ENCODE measurements at regions not wholly inside any gene's neighbourhood (a gene's known extent, or its start where the extent isn't known, plus 50 kb on each side); places are given as distances from the start of the nearest gene placed in this dataset.

DNA sequence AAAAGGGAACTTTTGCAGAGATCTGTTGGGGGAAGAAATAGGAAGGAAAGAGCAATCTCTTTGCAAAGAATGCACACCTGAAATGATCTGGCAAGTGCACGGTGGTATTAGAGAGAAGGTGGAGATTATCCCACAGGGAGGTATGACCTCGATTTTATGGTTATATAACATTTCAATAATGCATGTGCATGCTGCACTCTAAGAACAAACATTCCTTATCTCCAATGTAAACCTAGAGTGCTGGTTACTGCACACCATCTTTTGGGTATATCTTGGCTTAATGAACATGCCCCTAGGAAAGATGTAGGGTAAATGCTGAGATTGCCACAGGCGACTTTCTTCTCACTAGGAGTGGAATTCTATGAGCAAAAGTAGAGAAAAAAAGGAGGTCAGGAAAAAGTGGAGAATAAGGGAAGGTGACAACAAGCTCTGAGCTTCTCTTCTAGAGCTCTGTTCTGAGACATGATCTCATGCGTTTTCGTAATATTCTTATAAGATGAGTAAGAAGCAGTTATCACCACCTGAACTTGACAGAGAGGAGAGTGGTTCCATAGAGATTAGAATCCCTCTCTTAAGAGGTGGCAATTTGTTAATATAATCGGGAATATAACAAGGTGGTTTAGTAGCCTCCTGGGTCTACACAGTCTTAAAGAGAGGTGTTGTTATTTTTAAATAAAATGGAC lies 117.5 kb upstream of the TMC3 start:
- CTCF ChIA-PET, result interaction anchor here (1.2 to 2.0 kb wide), 2 partner anchors 10 to 617 kb away, joined by 3 to 5 read pairs; no protein-coding TSS in a partner anchor
- H3K36me3 Mint-ChIP-seq, result no peaks in the 10 kb centered on the region

DNA sequence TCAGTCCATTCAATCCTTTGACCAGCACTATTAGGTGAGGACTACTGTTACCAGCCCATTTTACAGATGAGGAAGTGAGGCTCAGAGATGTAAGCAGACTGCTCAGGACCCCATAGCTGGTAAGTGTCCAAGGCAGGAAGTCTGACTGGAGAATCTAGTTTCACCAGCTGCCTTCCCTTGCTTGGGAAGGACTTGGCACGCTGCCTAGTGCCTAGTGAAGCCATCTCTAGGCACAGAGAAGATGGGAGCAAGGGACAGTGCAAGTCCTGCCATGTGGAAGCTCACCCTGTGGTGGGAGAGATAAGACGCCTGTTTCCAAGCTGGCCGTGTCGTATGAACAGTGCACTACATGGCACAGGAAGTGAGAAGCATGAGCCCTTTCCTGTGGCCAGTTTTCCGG lies 111.8 kb upstream of the TMC3 start:
- H3K9me3 Mint-ChIP-seq (ENCODE audit: low read depth), result no peaks in the 10 kb centered on the region
- DNase-seq (no peak), ATAC-seq (no peak)
- no peak overlapping the region for H3K4me3 Mint-ChIP-seq
- CTCF ChIA-PET, result no interaction called here
- H3K27me3 Mint-ChIP-seq, result peaks cover 2% of the 10 kb centered on the region
- no peaks in the 10 kb centered on the region for H3K4me1 Mint-ChIP-seq
- no peaks in the 10 kb centered on the region for H3K36me3 Mint-ChIP-seq
- H3K27ac Mint-ChIP-seq, result no peak overlapping the region

More for the DNA sequence above, 117.5 kb upstream of the TMC3 start:
- DNase-seq (no peak), ATAC-seq (no peak)
- no peaks in the 10 kb centered on the region for H3K9me3 Mint-ChIP-seq (ENCODE audit: low read depth)
- H3K27ac Mint-ChIP-seq, result no peak overlapping the region
- H3K4me1 Mint-ChIP-seq, result no peaks in the 10 kb centered on the region
- no peak overlapping the region for H3K4me3 Mint-ChIP-seq
- peaks cover 6% of the 10 kb centered on the region for H3K27me3 Mint-ChIP-seq

DNA sequence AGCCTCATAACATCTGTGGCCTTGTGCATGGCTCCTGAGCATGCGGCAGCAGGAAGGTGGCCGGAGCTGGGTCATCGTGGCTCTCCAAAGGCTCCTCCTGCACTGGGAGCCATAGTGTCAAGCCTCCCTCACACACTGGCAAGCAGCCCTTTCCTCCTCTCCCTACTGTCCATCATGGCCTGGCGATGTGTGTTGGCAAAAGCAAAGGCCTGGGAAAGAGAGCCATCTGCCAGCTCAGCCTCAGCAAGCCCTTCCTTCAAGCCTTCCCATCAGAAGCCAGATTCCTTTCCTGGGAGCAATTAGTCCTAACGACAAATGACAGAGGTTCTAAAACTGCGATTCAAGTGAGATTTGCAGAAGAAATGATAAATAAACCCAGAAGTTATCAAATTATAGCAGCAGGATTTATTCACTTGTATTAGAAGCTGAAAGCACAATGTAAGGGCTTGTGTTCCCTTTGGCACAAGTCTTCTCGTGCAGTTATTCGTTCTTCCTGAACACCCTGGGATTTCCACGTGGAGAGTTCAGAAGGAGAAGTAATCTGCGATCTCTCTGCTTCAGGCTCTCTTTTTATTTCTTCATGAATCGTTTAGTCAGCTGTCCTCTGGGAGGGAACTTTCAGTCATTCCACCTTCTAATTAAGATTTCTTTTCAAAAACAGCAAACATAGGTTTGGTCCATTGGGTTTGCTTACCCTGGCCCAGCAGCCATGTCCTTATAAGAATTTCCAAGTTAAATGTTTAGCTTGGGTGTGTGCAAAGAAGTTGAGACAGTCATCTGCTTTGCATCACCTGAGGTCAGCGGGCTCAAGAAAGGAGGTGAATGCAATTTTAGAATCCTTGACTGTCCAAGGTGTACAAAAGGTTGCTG lies 110.3 kb upstream of the TMC3 start:
- Mint-ChIP-seq H3K9me3 (ENCODE audit: low read depth) (no peaks in the 10 kb centered on the region), H3K4me1 (no peaks in the 10 kb centered on the region), H3K4me3 (no peak overlapping the region), H3K27me3 (peaks cover 3% of the 10 kb centered on the region), H3K27ac (no peak overlapping the region), H3K36me3 (no peaks in the 10 kb centered on the region)
- CTCF ChIA-PET, result interaction anchor here (1.0 kb wide), 1 partner anchor 564 kb away, joined by 3 read pairs; no protein-coding TSS in a partner anchor
- DNase-seq (no peak), ATAC-seq (no peak)

DNA sequence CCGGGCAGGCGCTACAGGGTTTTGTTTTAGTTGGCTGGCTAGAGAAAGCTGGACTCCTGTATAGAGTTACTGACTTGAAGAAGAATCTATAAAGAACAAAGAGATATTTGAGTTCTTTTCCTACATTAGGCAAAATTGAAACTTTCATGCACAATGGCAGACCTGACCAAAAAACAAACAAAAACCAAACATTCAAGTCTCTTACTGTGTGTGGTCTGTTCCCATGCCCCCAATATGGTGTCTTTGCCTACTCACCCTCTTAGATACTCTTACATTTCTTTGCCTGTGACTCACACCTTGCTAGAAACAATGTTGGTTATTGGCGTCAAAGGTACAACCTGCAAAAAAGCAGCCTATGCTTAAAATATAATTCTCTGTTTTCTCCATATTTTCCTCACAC lies 109.5 kb upstream of the TMC3 start:
- Mint-ChIP-seq H3K4me3 (no peak overlapping the region), H3K27me3 (peaks cover 6% of the 10 kb centered on the region), H3K36me3 (no peaks in the 10 kb centered on the region), H3K9me3 (ENCODE audit: low read depth) (no peaks in the 10 kb centered on the region), H3K27ac (no peak overlapping the region), H3K4me1 (no peaks in the 10 kb centered on the region)
- CTCF ChIA-PET, result interaction anchor here (1.0 kb wide), 1 partner anchor 565 kb away, joined by 3 read pairs; no protein-coding TSS in a partner anchor
- no peak for ATAC-seq
- no peak for DNase-seq

DNA sequence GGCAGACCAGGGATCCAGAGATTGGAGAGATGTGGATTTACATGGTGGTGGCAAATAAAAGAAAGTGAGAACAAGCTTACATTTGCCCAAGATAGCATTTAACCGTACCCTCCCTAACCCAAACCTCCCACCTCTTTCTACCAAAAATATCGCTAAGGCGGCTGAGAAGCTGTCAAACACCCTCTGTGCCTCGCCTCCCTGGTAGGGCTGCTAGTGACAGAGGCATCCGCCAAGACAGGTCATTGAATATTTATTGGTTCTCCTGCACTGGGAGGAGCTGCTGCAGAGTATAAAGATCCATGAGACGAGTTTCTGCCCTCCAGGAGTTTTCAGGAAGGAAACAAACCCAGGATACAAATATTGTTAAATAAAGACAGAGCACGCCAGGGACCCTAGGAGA lies 107.3 kb upstream of the TMC3 start:
- Mint-ChIP-seq H3K27ac (no peak overlapping the region), H3K27me3 (peaks cover 11% of the 10 kb centered on the region), H3K9me3 (ENCODE audit: low read depth) (no peaks in the 10 kb centered on the region), H3K4me1 (no peaks in the 10 kb centered on the region), H3K36me3 (no peaks in the 10 kb centered on the region), H3K4me3 (no peak overlapping the region)
- ATAC-seq, result no peak
- CTCF ChIA-PET, result interaction anchor here (1.1 to 1.7 kb wide), 4 partner anchors 9 to 71 kb away, joined by 3 to 5 read pairs (median 4); no protein-coding TSS in a partner anchor
- DNase-seq, result no peak

DNA sequence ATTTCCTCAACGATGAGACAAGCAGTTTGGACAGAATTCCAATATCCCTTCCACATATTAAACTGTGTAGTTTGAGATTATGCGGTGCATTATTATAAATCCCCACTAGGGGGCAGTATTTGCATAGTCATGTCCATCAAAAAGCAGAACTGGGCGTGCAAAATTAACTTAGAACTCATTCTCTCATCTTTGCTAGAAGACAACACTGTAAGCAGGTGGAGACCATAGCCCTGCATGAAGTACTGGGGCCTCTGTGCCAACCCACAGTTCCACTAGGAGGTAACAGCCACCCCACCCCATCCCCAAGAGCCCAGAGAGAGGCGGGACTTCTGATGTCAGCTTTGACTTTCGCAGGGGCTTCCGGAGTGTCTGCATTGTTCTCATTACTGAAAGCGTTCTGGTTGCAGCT lies 106.6 kb upstream of the TMC3 start:
- ATAC-seq (peak; percentile 42), DNase-seq (no peak)
- H3K9me3 Mint-ChIP-seq (ENCODE audit: low read depth), result no peaks in the 10 kb centered on the region
- CTCF ChIA-PET, result interaction anchor here (1.1 to 1.7 kb wide), 3 partner anchors 10 to 70 kb away, joined by 3 to 5 read pairs (median 4); no protein-coding TSS in a partner anchor
- no peaks in the 10 kb centered on the region for H3K4me1 Mint-ChIP-seq
- peaks cover 12% of the 10 kb centered on the region for H3K27me3 Mint-ChIP-seq
- H3K27ac Mint-ChIP-seq, result no peak overlapping the region
- no peaks in the 10 kb centered on the region for H3K36me3 Mint-ChIP-seq
- H3K4me3 Mint-ChIP-seq, result no peak overlapping the region

DNA sequence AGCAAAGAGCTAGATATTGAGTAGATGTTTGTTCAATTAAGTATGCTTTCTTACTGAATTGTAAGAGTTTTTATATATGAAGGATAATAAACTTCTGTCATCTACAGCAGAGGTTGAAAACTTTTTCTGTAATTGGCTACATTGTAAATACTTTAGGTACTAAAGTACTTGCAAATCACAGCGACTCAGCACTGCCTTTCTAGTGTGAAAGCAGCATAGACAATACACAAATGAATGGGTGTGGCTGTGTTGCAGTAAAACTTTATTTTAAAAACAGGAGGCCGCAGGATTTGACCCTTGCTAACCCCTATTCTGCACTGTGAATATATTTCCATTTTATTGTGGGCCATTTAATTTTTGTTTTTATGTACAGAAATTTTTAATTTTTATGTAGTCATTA lies 104.3 kb upstream of the TMC3 start:
- no peaks in the 10 kb centered on the region for H3K36me3 Mint-ChIP-seq
- H3K9me3 Mint-ChIP-seq (ENCODE audit: low read depth), result no peaks in the 10 kb centered on the region
- DNase-seq, result no peak
- CTCF ChIA-PET, result interaction anchor here (1.0 kb wide), 1 partner anchor 462 kb away, joined by 3 read pairs; no protein-coding TSS in a partner anchor
- no peak for ATAC-seq
- no peak overlapping the region for H3K27ac Mint-ChIP-seq
- no peaks in the 10 kb centered on the region for H3K4me1 Mint-ChIP-seq
- H3K27me3 Mint-ChIP-seq, result peaks cover 17% of the 10 kb centered on the region
- no peak overlapping the region for H3K4me3 Mint-ChIP-seq

DNA sequence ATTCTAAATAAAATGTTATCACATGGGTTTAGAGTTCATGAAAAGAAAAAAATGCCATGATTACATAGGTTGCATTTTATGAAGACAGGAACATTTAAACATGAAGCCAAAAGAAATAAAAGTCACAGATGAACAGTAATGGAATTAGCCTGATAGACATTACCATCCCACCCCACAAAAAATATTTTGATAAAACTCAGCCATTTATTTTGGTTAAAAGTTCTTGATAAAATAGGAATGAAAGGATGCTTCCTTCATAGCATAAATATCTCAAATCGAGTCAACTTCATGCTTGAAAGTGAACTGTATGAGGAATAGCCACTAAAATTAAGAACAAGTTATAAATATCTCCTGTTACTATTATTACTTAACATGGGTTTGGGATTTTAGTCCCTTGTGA lies 101.9 kb upstream of the TMC3 start:
- Mint-ChIP-seq H3K27ac (no peak overlapping the region), H3K4me1 (no peaks in the 10 kb centered on the region), H3K9me3 (ENCODE audit: low read depth) (no peaks in the 10 kb centered on the region), H3K27me3 (peaks cover 24% of the 10 kb centered on the region), H3K36me3 (no peaks in the 10 kb centered on the region), H3K4me3 (no peak overlapping the region)
- CTCF ChIA-PET, result no interaction called here
- ATAC-seq, result no peak
- no peak for DNase-seq

DNA sequence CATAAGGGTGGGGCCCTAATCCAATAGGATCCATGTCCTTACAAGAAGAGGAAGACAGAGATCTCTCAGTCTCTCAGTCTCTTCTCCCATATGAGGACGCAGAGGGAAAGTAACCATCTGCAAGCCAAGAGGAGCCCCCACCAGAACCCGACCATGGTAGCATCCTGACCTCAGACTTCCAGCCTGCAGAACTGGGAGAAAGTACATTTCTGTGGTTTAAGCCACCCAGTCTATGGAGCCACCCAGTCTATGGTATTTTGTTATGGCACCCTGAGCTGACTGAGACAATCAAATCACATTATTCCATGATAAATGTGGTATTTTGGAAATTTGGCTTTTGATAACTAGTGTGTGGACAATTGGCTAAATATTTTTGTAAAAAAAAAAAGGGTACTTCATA lies 101.5 kb upstream of the TMC3 start:
- CTCF ChIA-PET, result no interaction called here
- Mint-ChIP-seq H3K4me3 (no peak overlapping the region), H3K4me1 (no peaks in the 10 kb centered on the region), H3K27me3 (peaks cover 26% of the 10 kb centered on the region), H3K36me3 (no peaks in the 10 kb centered on the region), H3K9me3 (ENCODE audit: low read depth) (no peaks in the 10 kb centered on the region), H3K27ac (no peak overlapping the region)
- ATAC-seq (no peak), DNase-seq (no peak)

DNA sequence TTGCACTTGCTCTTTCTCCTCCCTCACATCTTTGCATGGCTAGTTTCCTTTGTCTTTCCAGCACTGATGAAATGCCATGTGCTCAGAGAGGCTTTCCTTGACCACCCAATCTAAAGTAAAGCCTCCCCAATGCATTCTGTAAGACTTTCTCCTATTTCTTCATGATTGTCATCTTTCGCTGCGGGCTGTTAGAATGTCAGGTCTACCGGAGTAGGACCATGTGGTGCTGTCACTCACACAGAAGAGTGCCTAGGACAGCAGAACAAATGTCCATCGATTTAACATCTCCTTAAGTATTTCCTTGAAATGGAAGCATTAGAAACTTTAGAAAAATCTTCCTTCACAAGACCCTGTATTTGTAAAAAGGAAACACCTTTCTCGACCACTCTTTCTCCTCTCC lies 99.9 kb upstream of the TMC3 start:
- CTCF ChIA-PET, result no interaction called here
- Mint-ChIP-seq H3K4me1 (no peaks in the 10 kb centered on the region), H3K9me3 (ENCODE audit: low read depth) (no peaks in the 10 kb centered on the region), H3K27me3 (peaks cover 28% of the 10 kb centered on the region), H3K27ac (no peak overlapping the region), H3K4me3 (no peak overlapping the region), H3K36me3 (no peaks in the 10 kb centered on the region)
- ATAC-seq, result no peak
- DNase-seq, result no peak

DNA sequence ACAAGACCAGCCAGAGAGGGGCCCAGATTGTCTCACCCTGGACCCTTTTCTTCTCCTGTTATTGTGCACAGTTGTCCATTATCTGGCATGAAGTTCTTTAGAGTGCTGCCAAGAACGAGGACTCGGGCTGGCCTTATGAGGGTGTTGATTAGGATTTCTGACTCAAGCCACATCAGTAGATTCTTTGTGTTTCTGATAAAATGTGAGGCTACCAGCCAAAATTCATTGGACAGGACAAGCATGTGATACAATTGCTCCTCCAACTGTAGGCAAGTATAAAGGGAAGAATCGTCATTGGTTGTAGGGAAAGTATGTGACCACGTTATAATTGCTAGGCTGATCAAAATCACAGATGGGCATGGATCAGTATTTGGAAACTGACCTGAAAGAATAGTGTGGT lies 99.2 kb upstream of the TMC3 start:
- peaks cover 28% of the 10 kb centered on the region for H3K27me3 Mint-ChIP-seq
- CTCF ChIA-PET, result no interaction called here
- H3K4me3 Mint-ChIP-seq, result no peak overlapping the region
- DNase-seq (no peak), ATAC-seq (no peak)
- no peaks in the 10 kb centered on the region for H3K4me1 Mint-ChIP-seq
- no peaks in the 10 kb centered on the region for H3K36me3 Mint-ChIP-seq
- H3K27ac Mint-ChIP-seq, result no peak overlapping the region
- H3K9me3 Mint-ChIP-seq (ENCODE audit: low read depth), result no peaks in the 10 kb centered on the region

DNA sequence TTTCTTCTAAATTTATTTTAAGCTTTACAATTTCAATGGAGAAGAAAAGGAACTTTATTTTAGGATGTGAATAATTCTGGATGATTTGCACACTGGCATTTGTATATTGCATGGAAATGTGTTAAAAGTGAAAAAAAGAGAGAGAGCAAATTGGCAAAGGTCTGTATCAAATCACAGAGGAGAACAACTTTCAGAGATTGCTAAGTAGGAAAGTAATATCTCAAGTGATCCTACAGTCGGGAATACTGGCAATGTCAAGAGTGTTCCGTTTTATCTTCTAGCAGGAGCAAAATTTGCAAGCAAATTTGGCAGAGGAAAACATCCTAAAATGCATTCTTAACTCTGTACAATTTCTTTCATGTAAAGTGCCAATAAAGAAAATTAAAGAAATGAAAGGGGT lies 97.1 kb upstream of the TMC3 start:
- Mint-ChIP-seq H3K9me3 (ENCODE audit: low read depth) (no peaks in the 10 kb centered on the region), H3K36me3 (no peaks in the 10 kb centered on the region), H3K4me3 (no peak overlapping the region), H3K27me3 (peaks cover 22% of the 10 kb centered on the region), H3K27ac (no peak overlapping the region), H3K4me1 (no peaks in the 10 kb centered on the region)
- ATAC-seq, result no peak
- DNase-seq, result no peak
- CTCF ChIA-PET, result interaction anchor here (2.0 kb wide), 1 partner anchor 10 kb away, joined by 5 read pairs; no protein-coding TSS in a partner anchor

DNA sequence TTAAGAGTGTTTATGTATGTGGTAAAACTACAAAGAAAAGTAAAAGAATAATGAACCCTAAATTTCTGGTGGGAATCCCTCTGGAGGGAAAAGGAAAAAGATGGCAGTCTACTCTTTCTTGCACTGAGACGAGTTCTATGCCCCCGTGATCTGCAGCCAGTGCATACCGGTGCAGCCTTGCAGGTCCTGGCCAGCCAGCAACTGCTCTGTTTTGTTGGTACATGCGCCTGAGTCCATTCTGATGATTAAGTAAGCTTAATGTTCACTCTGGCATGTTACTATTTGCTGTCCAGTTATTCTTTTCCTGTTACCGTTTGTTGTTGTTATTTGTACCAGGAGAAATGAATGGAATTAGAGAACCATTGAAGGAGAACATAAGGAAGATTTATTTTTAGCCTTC lies 95.1 kb upstream of the TMC3 start:
- CTCF ChIA-PET, result interaction anchor here (0.8 to 2.0 kb wide), 2 partner anchors 12 to 203 kb away, joined by 3 to 5 read pairs; no protein-coding TSS in a partner anchor
- peaks cover 2% of the 10 kb centered on the region for H3K9me3 Mint-ChIP-seq (ENCODE audit: low read depth)
- no peaks in the 10 kb centered on the region for H3K36me3 Mint-ChIP-seq
- H3K4me3 Mint-ChIP-seq, result no peak overlapping the region
- no peak overlapping the region for H3K27ac Mint-ChIP-seq
- H3K27me3 Mint-ChIP-seq, result peaks cover 27% of the 10 kb centered on the region
- DNase-seq, result no peak
- ATAC-seq, result no peak
- H3K4me1 Mint-ChIP-seq, result no peaks in the 10 kb centered on the region

DNA sequence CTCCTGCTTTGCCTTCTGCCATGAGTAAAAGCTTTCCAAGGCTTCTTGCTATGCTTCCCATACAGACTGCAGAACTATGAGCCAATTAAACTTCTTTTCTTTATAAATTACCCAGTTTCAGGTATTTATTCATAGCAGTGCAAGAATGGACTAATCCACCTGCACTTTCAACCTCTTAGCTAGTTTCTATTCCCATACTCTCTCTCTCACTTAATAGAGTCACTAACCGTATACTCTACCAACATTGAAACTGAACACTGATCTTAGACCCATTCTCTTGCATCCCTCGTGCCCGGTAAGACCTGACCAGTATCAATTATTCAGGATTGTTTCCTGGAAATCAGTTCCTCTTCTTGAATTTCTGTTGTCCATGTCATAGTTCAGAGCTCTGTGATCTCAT lies 92.7 kb upstream of the TMC3 start:
- DNase-seq (no peak), ATAC-seq (no peak)
- no peak overlapping the region for H3K27ac Mint-ChIP-seq
- no peaks in the 10 kb centered on the region for H3K4me1 Mint-ChIP-seq
- H3K9me3 Mint-ChIP-seq (ENCODE audit: low read depth), result peaks cover 7% of the 10 kb centered on the region
- peaks cover 21% of the 10 kb centered on the region for H3K27me3 Mint-ChIP-seq
- H3K4me3 Mint-ChIP-seq, result no peak overlapping the region
- CTCF ChIA-PET, result no interaction called here
- H3K36me3 Mint-ChIP-seq, result no peaks in the 10 kb centered on the region

All from activated CD8-positive, alpha-beta memory T cell treated with anti-CD3 and anti-CD28 coated beads, Interleukin-2, amount 10 ng/mL, durations not matched to agents 7 days and 5 days (primary cell).